ENCODE measurements at regions not wholly inside any gene's neighbourhood (a gene's known extent, or its start where the extent isn't known, plus 50 kb on each side); places are given as distances from the start of the nearest gene placed in this dataset.

DNA sequence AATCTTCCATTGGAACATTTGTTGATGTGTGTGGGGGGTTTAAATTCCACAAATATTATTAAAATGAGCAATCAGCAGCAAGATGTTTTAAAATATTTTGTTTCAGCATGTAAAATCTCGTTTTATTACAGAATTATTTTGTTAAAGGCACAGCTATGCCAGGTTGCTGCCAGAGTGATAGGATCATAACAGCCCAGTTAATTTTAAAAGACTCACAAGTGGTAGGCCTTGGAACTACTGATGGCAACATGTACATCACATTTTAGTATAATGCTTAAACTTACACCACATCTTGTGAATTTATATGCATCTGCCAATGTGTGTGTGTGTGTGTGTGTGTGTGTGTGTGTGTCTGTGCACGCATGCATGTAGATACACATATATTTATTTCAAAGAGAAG is 97.8 kb upstream of the SPRY1 start:
- Histone ChIP-seq H3K27me3 (replicated peaks in 1 of 2; ENCODE audit: control insufficient read depth in 2 of 2, insufficient read depth in 2 of 2, low read length in 1 of 2) (no peaks in the 10 kb centered on the region), H3K9ac (ENCODE audit: control insufficient read depth, insufficient read depth, low read length) (no peak overlapping the region), H3K4me2 (ENCODE audit: control insufficient read depth, insufficient read depth) (no peak overlapping the region), H3K9me3 (replicated peaks; ENCODE audit: control insufficient read depth, insufficient read depth, low read length) (no peaks in the 10 kb centered on the region), H3K36me3 (ENCODE audit: control insufficient read depth in 2 of 2, insufficient read depth in 2 of 2, low read length in 1 of 2) (no peaks in the 10 kb centered on the region), H3K4me3 (no peak overlapping the region), H3K79me2 (ENCODE audit: control insufficient read depth, insufficient read depth, low read length) (no peaks in the 10 kb centered on the region), H3K27ac (ENCODE audit: control insufficient read depth, insufficient read depth) (no peak overlapping the region), H2AFZ (ENCODE audit: control insufficient read depth, low read depth, low read length) (no peak overlapping the region), H4K20me1 (ENCODE audit: control insufficient read depth, insufficient read depth) (no peaks in the 10 kb centered on the region), H3K4me1 (ENCODE audit: control insufficient read depth, insufficient read depth, low read length) (no peaks in the 10 kb centered on the region)
- ATAC-seq = no peak
- intact Hi-C loops (cut with micrococcal nuclease; ENCODE audit: unreplicated experiment) = no loop called here
- no peak for FAIRE-seq
- BruUV-seq (replicated peaks) = no TSS peak
- TF ChIP-seq SUPT20H (IDR thresholded peaks at IDR 0.05; ENCODE audit: borderline replicate concordance, control insufficient read depth, low read depth, low read length) = no peak
- TF ChIP-seq, protein P1, sequence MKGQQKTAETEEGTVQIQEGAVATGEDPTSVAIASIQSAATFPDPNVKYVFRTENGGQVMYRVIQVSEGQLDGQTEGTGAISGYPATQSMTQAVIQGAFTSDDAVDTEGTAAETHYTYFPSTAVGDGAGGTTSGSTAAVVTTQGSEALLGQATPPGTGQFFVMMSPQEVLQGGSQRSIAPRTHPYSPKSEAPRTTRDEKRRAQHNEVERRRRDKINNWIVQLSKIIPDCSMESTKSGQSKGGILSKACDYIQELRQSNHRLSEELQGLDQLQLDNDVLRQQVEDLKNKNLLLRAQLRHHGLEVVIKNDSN (IDR thresholded peaks at IDR 0.05; ENCODE audit: borderline replicate concordance, extremely low read length, insufficient read depth, low read depth, low read length) = no peak
- no peak for TF ChIP-seq SIN3A (IDR thresholded peaks at IDR 0.05; ENCODE audit: low read depth, low read length)
- TF ChIP-seq, protein P2, sequence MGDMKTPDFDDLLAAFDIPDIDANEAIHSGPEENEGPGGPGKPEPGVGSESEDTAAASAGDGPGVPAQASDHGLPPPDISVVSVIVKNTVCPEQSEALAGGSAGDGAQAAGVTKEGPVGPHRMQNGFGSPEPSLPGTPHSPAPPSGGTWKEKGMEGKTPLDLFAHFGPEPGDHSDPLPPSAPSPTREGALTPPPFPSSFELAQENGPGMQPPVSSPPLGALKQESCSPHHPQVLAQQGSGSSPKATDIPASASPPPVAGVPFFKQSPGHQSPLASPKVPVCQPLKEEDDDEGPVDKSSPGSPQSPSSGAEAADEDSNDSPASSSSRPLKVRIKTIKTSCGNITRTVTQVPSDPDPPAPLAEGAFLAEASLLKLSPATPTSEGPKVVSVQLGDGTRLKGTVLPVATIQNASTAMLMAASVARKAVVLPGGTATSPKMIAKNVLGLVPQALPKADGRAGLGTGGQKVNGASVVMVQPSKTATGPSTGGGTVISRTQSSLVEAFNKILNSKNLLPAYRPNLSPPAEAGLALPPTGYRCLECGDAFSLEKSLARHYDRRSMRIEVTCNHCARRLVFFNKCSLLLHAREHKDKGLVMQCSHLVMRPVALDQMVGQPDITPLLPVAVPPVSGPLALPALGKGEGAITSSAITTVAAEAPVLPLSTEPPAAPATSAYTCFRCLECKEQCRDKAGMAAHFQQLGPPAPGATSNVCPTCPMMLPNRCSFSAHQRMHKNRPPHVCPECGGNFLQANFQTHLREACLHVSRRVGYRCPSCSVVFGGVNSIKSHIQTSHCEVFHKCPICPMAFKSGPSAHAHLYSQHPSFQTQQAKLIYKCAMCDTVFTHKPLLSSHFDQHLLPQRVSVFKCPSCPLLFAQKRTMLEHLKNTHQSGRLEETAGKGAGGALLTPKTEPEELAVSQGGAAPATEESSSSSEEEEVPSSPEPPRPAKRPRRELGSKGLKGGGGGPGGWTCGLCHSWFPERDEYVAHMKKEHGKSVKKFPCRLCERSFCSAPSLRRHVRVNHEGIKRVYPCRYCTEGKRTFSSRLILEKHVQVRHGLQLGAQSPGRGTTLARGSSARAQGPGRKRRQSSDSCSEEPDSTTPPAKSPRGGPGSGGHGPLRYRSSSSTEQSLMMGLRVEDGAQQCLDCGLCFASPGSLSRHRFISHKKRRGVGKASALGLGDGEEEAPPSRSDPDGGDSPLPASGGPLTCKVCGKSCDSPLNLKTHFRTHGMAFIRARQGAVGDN (IDR thresholded peaks at IDR 0.05) = no peak
- no peak for TF ChIP-seq RUNX3 (IDR thresholded peaks at IDR 0.05; ENCODE audit: low read length)
- TF ChIP-seq NFXL1 (IDR thresholded peaks at IDR 0.05; ENCODE audit: borderline replicate concordance) = no peak
- TF ChIP-seq ZNF622 (IDR thresholded peaks at IDR 0.05) = no peak
- no peak for TF ChIP-seq NR2F1 (conservative IDR thresholded peaks at IDR 0.05)
- no peak for TF ChIP-seq WRNIP1 (IDR thresholded peaks at IDR 0.05; ENCODE audit: borderline replicate concordance, low read depth, low read length)
- TF ChIP-seq STAT3 (IDR thresholded peaks at IDR 0.05; ENCODE audit: low read depth, low read length) = no peak
- TF ChIP-seq SIX5 (IDR thresholded peaks at IDR 0.05; ENCODE audit: low read depth, low read length, severe bottlenecking) = no peak
- no peak for TF ChIP-seq BACH1 (IDR thresholded peaks at IDR 0.05; ENCODE audit: borderline replicate concordance)
- no peak for TF ChIP-seq POLR2AphosphoS2 (IDR thresholded peaks at IDR 0.05; ENCODE audit: low read depth, low read length)
- TF ChIP-seq EGR1 (IDR thresholded peaks at IDR 0.05; ENCODE audit: borderline replicate concordance in 1 of 2, low read depth in 2 of 2, low read length in 2 of 2) = no peak
- TF ChIP-seq KAT2A (conservative IDR thresholded peaks at IDR 0.05; ENCODE audit: control insufficient read depth, low read depth, low read length) = no peak
- TF ChIP-seq, protein P3, sequence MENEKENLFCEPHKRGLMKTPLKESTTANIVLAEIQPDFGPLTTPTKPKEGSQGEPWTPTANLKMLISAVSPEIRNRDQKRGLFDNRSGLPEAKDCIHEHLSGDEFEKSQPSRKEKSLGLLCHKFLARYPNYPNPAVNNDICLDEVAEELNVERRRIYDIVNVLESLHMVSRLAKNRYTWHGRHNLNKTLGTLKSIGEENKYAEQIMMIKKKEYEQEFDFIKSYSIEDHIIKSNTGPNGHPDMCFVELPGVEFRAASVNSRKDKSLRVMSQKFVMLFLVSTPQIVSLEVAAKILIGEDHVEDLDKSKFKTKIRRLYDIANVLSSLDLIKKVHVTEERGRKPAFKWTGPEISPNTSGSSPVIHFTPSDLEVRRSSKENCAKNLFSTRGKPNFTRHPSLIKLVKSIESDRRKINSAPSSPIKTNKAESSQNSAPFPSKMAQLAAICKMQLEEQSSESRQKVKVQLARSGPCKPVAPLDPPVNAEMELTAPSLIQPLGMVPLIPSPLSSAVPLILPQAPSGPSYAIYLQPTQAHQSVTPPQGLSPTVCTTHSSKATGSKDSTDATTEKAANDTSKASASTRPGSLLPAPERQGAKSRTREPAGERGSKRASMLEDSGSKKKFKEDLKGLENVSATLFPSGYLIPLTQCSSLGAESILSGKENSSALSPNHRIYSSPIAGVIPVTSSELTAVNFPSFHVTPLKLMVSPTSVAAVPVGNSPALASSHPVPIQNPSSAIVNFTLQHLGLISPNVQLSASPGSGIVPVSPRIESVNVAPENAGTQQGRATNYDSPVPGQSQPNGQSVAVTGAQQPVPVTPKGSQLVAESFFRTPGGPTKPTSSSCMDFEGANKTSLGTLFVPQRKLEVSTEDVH (IDR thresholded peaks at IDR 0.05; ENCODE audit: low read depth, partially characterized antibody) = no peak
- no peak for TF ChIP-seq ZNF274 (IDR thresholded peaks at IDR 0.05; ENCODE audit: insufficient read depth, insufficient read length)
- no peak for TF ChIP-seq DPF2 (IDR thresholded peaks at IDR 0.05)
- ChIA-PET POLR2A (no interaction called here), CTCF (no interaction called here), RAD21 (ENCODE audit: unreplicated experiment) (no interaction called here), SMC1A (ENCODE audit: uncharacterized antibody, unreplicated experiment) (no interaction called here)
- no peak for DNase-seq (ENCODE audit: low read depth, low spot score)
- WGBS (ENCODE audit: insufficient coverage, insufficient replicate concordance, low lambda C conversion rate, missing lambda C conversion rate) = 89% methylated on average over 2 of the region's 2 CpGs
- in situ Hi-C loops (cut with MboI) = no loop called here
